K562 (cell line): ENCODE measurements at regions not wholly inside any gene's neighbourhood (a gene's known extent, or its start where the extent isn't known, plus 50 kb on each side); places are given as distances from the start of the nearest gene placed in this dataset.

Experiments used
- ATAC-seq: fragments of 200-7000 bp; cut with Tn5 transposase; 3 replicates; pipeline ENCODE4 v1.9.1; 2020; ENCODE audit warnings: moderate library complexity
- BruUV-seq: library from RNA; stranded (reverse); fragments of 400-500 nt; replicated peaks from 2 replicates; lab custom pipeline; 2021; lab: Mats Ljungman, UMichigan
- CTCF ChIA-PET: fragments of 300-600 bp; formaldehyde crosslinking; extraction: SDS; loops from one replicate; lab custom pipeline; 2021; ENCODE audit warnings: low intra/inter-chr PET ratio; lab: Yijun Ruan, JAX
- POLR2A ChIA-PET: fragments of 300-600, 350-650 bp; sonication (Branson Sonifier 250); formaldehyde crosslinking; extraction: SDS; loops from one replicate; lab custom pipeline; 2021; ENCODE audit warnings: antibody characterized with exemption, inconsistent platforms; lab: Yijun Ruan, JAX
- DNase-seq, 4 experiments: peaks; one replicate each; pipeline versions ENCODE4 v3.0.0 to v3.0.0-alpha.2; 2011 to 2018; ENCODE audit warnings: low spot score in 3 of 4, mixed read lengths in 3 of 4; ENCODE audit errors: extremely low read depth in 1 of 4
- FAIRE-seq: peaks from 2 replicates; lab custom pipeline; 2011; peaks lifted over from hg19 to GRCh38; lab: Jason Lieb, UNC
- H2AFZ ChIP-seq: 2 replicates; pipeline ENCODE4 v1.6.0; 2011; ENCODE audit warnings: low read depth, low read length, control low read depth, inconsistent platforms
- H3K27ac ChIP-seq: fragments of 200-600 bp; 3 replicates; pipeline ENCODE4 v1.8.0; 2011; ENCODE audit warnings: low read depth, mild to moderate bottlenecking, control low read depth, inconsistent platforms, low read length, moderate library complexity, mixed read lengths; ENCODE audit errors: extremely low read depth
- H3K27me3 ChIP-seq, 2 experiments: fragments of 300-600 bp in 1 of 2; 2 replicates in 1 of 2; 3 replicates in 1 of 2; pipeline versions ENCODE4 v1.6.0 to v1.8.0; 2011; ENCODE audit warnings: inconsistent platforms in 2 of 2, low read length in 2 of 2, mild to moderate bottlenecking in 1 of 2, mixed read lengths in 1 of 2, moderate library complexity in 1 of 2; ENCODE audit not compliant: control insufficient read depth in 2 of 2, insufficient read depth in 2 of 2
- H3K36me3 ChIP-seq: fragments of 300-600 bp; 3 replicates; pipeline ENCODE4 v1.8.0; 2011; ENCODE audit warnings: mild to moderate bottlenecking, low read length, inconsistent platforms; ENCODE audit not compliant: control insufficient read depth, insufficient read depth
- H3K4me1 ChIP-seq, 2 experiments: fragments of 200-600 bp in 1 of 2; replicated peaks in 1 of 2; 2 replicates in 1 of 2; 3 replicates in 1 of 2; pipeline versions ENCODE4 v1.5.1 to v1.8.0; 2011; ENCODE audit warnings: inconsistent platforms in 2 of 2, low read length in 2 of 2, mild to moderate bottlenecking in 1 of 2, mixed read lengths in 1 of 2, moderate library complexity in 1 of 2; ENCODE audit not compliant: control insufficient read depth in 2 of 2, insufficient read depth in 2 of 2
- H3K4me2 ChIP-seq: 2 replicates; pipeline ENCODE4 v1.6.1; 2011; ENCODE audit warnings: low read length, control low read depth, inconsistent platforms, mixed read lengths; ENCODE audit not compliant: insufficient read depth
- H3K4me3 ChIP-seq: fragments of 200-600 bp; sonication (generic), shearing (Covaris generic); 2 replicates; pipeline ENCODE4 v1.5.1; 2016; ENCODE audit warnings: control low read depth, inconsistent platforms
- H3K79me2 ChIP-seq: fragments of 200-600 bp; 3 replicates; pipeline ENCODE4 v1.8.0; 2011; ENCODE audit warnings: low read length, inconsistent platforms; ENCODE audit not compliant: control insufficient read depth, insufficient read depth
- H3K9ac ChIP-seq, 2 experiments: 2 replicates each; pipeline versions ENCODE4 v1.6.0 to v1.6.1; 2011; ENCODE audit warnings: low read depth in 2 of 2, low read length in 2 of 2, control low read depth in 1 of 2, inconsistent platforms in 1 of 2, mild to moderate bottlenecking in 1 of 2, mixed read lengths in 1 of 2; ENCODE audit not compliant: insufficient read depth in 1 of 2
- H3K9me1 ChIP-seq: one replicate; pipeline ENCODE4 v1.6.0; 2011; ENCODE audit warnings: inconsistent platforms, mild to moderate bottlenecking, low read length, moderate library complexity; ENCODE audit not compliant: control insufficient read depth, insufficient read depth
- H3K9me3 ChIP-seq: replicated peaks from 2 replicates; pipeline ENCODE4 v1.5.1; 2011; ENCODE audit warnings: low read depth, low read length, inconsistent platforms; ENCODE audit not compliant: control insufficient read depth, insufficient read depth
- H4K20me1 ChIP-seq: replicated peaks from 2 replicates; pipeline ENCODE4 v1.6.1; 2011; ENCODE audit warnings: low read length, inconsistent platforms, mixed read lengths; ENCODE audit not compliant: control insufficient read depth, insufficient read depth
- BRD4 ChIP-seq: fragments of 200-600 bp; sonication (generic); IDR thresholded peaks from 2 replicates; pipeline ENCODE4 v1.6.1; 2017; ENCODE audit warnings: inconsistent platforms
- CBFA2T3 ChIP-seq: fragments of 450-650 bp; IDR thresholded peaks from 2 replicates; pipeline ENCODE4 v1.6.1; 2017
- ID3 ChIP-seq, 2 experiments: fragments of 250-450 bp in 1 of 2; fragments of 450-650 bp in 1 of 2; sonication (Bioruptor Pico) in 1 of 2; IDR thresholded peaks; 2 replicates each; pipeline versions ENCODE4 v1.6.1 to v1.8.0; 2016 to 2021; ENCODE audit warnings: mild to moderate bottlenecking in 2 of 2, moderate library complexity in 2 of 2, missing compliant biosample characterization in 1 of 2, missing genetic modification characterization in 1 of 2
- NFIC ChIP-seq: fragments of 450-650 bp; IDR thresholded peaks from 2 replicates; pipeline ENCODE4 v1.6.1; 2017; ENCODE audit warnings: mild to moderate bottlenecking, inconsistent platforms
- POLR2AphosphoS2 ChIP-seq: IDR thresholded peaks from 2 replicates; pipeline ENCODE4 v1.6.1; 2012; ENCODE audit warnings: low read length, improper control_type of control experiment
- RBFOX2 ChIP-seq: fragments of 200-400 bp; formaldehyde crosslinking; IDR thresholded peaks from 2 replicates; pipeline ENCODE4 v1.6.1; 2017; ENCODE audit warnings: low read depth, mild to moderate bottlenecking, low read length, moderate library complexity
- REST ChIP-seq, 2 experiments: fragments of 450-650 bp; formaldehyde crosslinking in 1 of 2; IDR thresholded peaks; 2 replicates each; pipeline versions ENCODE4 v1.4.0 to v1.6.1; 2014 to 2020; ENCODE audit warnings: mild to moderate bottlenecking in 2 of 2, borderline replicate concordance in 1 of 2, low read depth in 1 of 2
- SFPQ ChIP-seq: fragments of 200-400 bp; formaldehyde crosslinking; IDR thresholded peaks from 2 replicates; pipeline ENCODE4 v1.6.1; 2017; ENCODE audit warnings: mild to moderate bottlenecking, low read depth, low read length, moderate library complexity
- TEAD1 ChIP-seq, 2 experiments: fragments of 450-650 bp in 1 of 2; sonication (generic) in 1 of 2; formaldehyde crosslinking; IDR thresholded peaks; 2 replicates each; pipeline versions ENCODE4 v1.4.0 to v1.8.0; 2020 to 2022; ENCODE audit warnings: mild to moderate bottlenecking in 2 of 2, missing genetic modification reagents in 1 of 2
- U2AF2 ChIP-seq: fragments of 200-400 bp; formaldehyde crosslinking; optimal IDR thresholded peaks from 2 replicates; pipeline ENCODE3; 2017; ENCODE audit warnings: low read depth, mild to moderate bottlenecking, low read length
- ZNF436 ChIP-seq: fragments of 250-450, 450-650 bp; sonication (Bioruptor Pico); formaldehyde crosslinking; IDR thresholded peaks from 2 replicates; pipeline ENCODE4 v1.7.0; 2020; ENCODE audit warnings: mild to moderate bottlenecking
- WGBS: fragments of 100-300 bp; shearing (Covaris generic); methylation state at CpG from one replicate; pipeline ENCODE4 v1.1.6; 2016; ENCODE audit warnings: low coverage, mixed read lengths; ENCODE audit not compliant: insufficient coverage; ENCODE audit errors: missing lambda C conversion rate; 5-methylcytosine and 5-hydroxymethylcytosine counted together
- in situ Hi-C: fragments of 300-500 bp; cut with MboI; formaldehyde crosslinking; loops from 4 replicates; pipeline ENCODE4 v1.15.0; 2018; ENCODE audit warnings: inconsistent platforms, mixed read lengths
- intact Hi-C: fragments of 100-400 bp; cut with micrococcal nuclease; formaldehyde crosslinking; loops from 2 replicates; pipeline ENCODE4 v1.14.2; 2022

GRCh38 chr20:57960803-57961575 is 251.2 kb upstream of the PMEPA1 start:
- POLR2A ChIA-PET, result interaction anchor here (1.2 kb wide), 1 partner anchor 9 kb away, joined by 3 read pairs; no protein-coding TSS in a partner anchor
- peaks cover 11 to 46% of the 10 kb centered on the region in 2 experiments; a peak in 4 of 5 replicates for H3K27me3 ChIP-seq
- no TSS peak for BruUV-seq
- no peak overlapping the region for H3K9ac ChIP-seq
- H2AFZ ChIP-seq, result no peak overlapping the region
- ATAC-seq (no peak), DNase-seq (no peak), FAIRE-seq (no peak)
- H4K20me1 ChIP-seq, result no peaks in the 10 kb centered on the region
- no peaks in the 10 kb centered on the region for H3K79me2 ChIP-seq
- H3K4me3 ChIP-seq, result no peak overlapping the region
- WGBS, result 1% methylated on average over 18 of the region's 19 CpGs
- no peaks in the 10 kb centered on the region for H3K9me3 ChIP-seq
- H3K27ac ChIP-seq, result no peak overlapping the region
- no peak overlapping the region for H3K4me2 ChIP-seq
- CTCF ChIA-PET, result no interaction called here
- intact Hi-C loops, result no loop called here
- no peaks in the 10 kb centered on the region for H3K36me3 ChIP-seq
- no peaks in the 10 kb centered on the region for H3K4me1 ChIP-seq
- no peaks in the 10 kb centered on the region for H3K9me1 ChIP-seq
- in situ Hi-C loops, result no loop called here
- TF ChIP-seq REST (IDR thresholded peaks at IDR 0.05; ENCODE audit: borderline replicate concordance) (no peak), REST (CRISPR knock-in tag; IDR thresholded peaks at IDR 0.05; ENCODE audit: low read depth) (no peak), TEAD1 (CRISPR knock-in tag; IDR thresholded peaks at IDR 0.05) (no peak), NFIC (no peak), U2AF2 (no peak), ZNF436 (CRISPR knock-in tag) (no peak), SFPQ (no peak), ID3 (CRISPR knock-in tag; IDR thresholded peaks at IDR 0.05) (no peak), ID3 (tag; IDR thresholded peaks at IDR 0.05) (no peak), BRD4 (no peak), POLR2AphosphoS2 (no peak), CBFA2T3 (no peak), RBFOX2 (no peak)
